ENCODE measurements at regions not wholly inside any gene's neighbourhood (a gene's known extent, or its start where the extent isn't known, plus 50 kb on each side); places are given as distances from the start of the nearest gene placed in this dataset.

DNA sequence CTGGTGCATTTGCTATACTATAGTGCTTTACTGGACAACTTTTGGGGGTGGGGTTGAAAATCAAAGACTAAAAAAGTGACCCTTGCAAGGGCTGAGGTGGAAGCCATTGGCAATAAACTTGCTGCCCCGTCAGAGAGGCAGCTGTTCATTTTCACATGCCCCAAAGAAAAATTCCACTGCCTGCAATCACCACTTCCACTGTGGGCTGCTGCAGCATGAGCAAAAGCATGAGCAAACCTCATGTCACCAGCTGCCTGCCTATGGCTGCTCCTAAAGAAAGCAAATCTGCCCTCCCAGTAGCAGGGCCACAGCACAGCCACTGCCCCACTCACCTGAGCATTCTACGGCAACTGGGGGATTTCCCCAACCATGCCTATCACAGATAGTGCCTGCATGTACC is 290.0 kb downstream of the PAX1 start:
- ChIA-PET CTCF (no interaction called here), POLR2A (no interaction called here)
- Histone ChIP-seq H3K27ac (ENCODE audit: low read depth, low read length) (no peak overlapping the region), H3K4me3 (ENCODE audit: low read depth, low read length) (no peak overlapping the region), H3K27me3 (ENCODE audit: control insufficient read depth, insufficient read depth, low read length) (no peaks in the 10 kb centered on the region), H3K9me3 (ENCODE audit: control insufficient read depth, insufficient read depth, low read length) (peaks cover 17% of the 10 kb centered on the region)
- TF ChIP-seq, protein P1, sequence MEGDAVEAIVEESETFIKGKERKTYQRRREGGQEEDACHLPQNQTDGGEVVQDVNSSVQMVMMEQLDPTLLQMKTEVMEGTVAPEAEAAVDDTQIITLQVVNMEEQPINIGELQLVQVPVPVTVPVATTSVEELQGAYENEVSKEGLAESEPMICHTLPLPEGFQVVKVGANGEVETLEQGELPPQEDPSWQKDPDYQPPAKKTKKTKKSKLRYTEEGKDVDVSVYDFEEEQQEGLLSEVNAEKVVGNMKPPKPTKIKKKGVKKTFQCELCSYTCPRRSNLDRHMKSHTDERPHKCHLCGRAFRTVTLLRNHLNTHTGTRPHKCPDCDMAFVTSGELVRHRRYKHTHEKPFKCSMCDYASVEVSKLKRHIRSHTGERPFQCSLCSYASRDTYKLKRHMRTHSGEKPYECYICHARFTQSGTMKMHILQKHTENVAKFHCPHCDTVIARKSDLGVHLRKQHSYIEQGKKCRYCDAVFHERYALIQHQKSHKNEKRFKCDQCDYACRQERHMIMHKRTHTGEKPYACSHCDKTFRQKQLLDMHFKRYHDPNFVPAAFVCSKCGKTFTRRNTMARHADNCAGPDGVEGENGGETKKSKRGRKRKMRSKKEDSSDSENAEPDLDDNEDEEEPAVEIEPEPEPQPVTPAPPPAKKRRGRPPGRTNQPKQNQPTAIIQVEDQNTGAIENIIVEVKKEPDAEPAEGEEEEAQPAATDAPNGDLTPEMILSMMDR (IDR thresholded peaks at IDR 0.05; ENCODE audit: low read depth, low read length) = no peak
- no peak for DNase-seq (ENCODE audit: low read depth, low spot score)

- DNase-seq (ENCODE audit: low read depth, low spot score) = no peak
- CTCF ChIA-PET = no interaction called here
- TF ChIP-seq, protein P1 (IDR thresholded peaks at IDR 0.05; ENCODE audit: low read depth, low read length) = no peak
- H3K27me3 ChIP-seq (ENCODE audit: control insufficient read depth, insufficient read depth, low read length) = no peaks in the 10 kb centered on the region
- H3K27ac ChIP-seq (ENCODE audit: low read depth, low read length) = no peak overlapping the region
- H3K4me3 ChIP-seq (ENCODE audit: low read depth, low read length) = no peak overlapping the region
- POLR2A ChIA-PET = no interaction called here
- peaks cover 17% of the 10 kb centered on the region for H3K9me3 ChIP-seq (ENCODE audit: control insufficient read depth, insufficient read depth, low read length)
Measured at GRCh38 chr20:21994203-21994602, 288.7 kb downstream of the PAX1 start.

- H3K27me3 ChIP-seq (ENCODE audit: control insufficient read depth, insufficient read depth, low read length) = no peaks in the 10 kb centered on the region
- peaks cover 28% of the 10 kb centered on the region for H3K9me3 ChIP-seq (ENCODE audit: control insufficient read depth, insufficient read depth, low read length)
- no peak overlapping the region for H3K27ac ChIP-seq (ENCODE audit: low read depth, low read length)
- ChIA-PET CTCF (no interaction called here), POLR2A (no interaction called here)
- DNase-seq (ENCODE audit: low read depth, low spot score) = no peak
- no peak overlapping the region for H3K4me3 ChIP-seq (ENCODE audit: low read depth, low read length)
- TF ChIP-seq, protein P1 (IDR thresholded peaks at IDR 0.05; ENCODE audit: low read depth, low read length) = no peak
Measured at GRCh38 chr20:21982559-21982958, 277.1 kb downstream of the PAX1 start.

- no peak for DNase-seq (ENCODE audit: low read depth, low spot score)
- CTCF ChIA-PET = no interaction called here
Measured at GRCh38 chr20:21981597-21982344, 276.3 kb downstream of the PAX1 start.

DNA sequence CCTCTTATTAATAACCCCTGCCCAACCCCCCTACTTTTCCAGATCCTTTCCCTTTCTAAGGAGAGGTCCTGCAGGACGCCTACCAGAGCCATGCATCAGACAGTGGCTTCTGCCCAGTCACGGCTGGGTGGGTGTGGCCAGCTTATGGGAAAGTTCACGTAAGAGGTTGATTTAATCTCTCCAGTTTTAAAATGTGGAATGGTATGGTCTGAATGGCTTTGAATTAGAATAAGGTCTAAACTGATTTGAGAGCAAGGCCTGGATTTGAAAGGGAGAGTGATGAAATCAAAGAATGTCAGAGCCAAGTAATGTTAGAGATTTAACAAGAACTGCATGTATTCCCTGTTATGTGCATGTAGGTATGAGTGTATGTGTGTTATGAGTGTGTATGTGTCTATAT is 275.7 kb downstream of the PAX1 start:
- no peak overlapping the region for H3K27ac ChIP-seq (ENCODE audit: low read depth, low read length)
- TF ChIP-seq, protein P1 (IDR thresholded peaks at IDR 0.05; ENCODE audit: low read depth, low read length) = no peak
- POLR2A ChIA-PET = no interaction called here
- CTCF ChIA-PET = no interaction called here
- no peak for DNase-seq (ENCODE audit: low read depth, low spot score)
- peaks cover 28% of the 10 kb centered on the region for H3K9me3 ChIP-seq (ENCODE audit: control insufficient read depth, insufficient read depth, low read length)
- no peak overlapping the region for H3K4me3 ChIP-seq (ENCODE audit: low read depth, low read length)
- H3K27me3 ChIP-seq (ENCODE audit: control insufficient read depth, insufficient read depth, low read length) = no peaks in the 10 kb centered on the region

More at GRCh38 chr20:21981597-21982344, 276.3 kb downstream of the PAX1 start:
- TF ChIP-seq, protein P1 (IDR thresholded peaks at IDR 0.05; ENCODE audit: low read depth, low read length) = no peak
- Histone ChIP-seq H3K4me3 (ENCODE audit: low read depth, low read length) (no peak overlapping the region), H3K27ac (ENCODE audit: low read depth, low read length) (no peak overlapping the region), H3K9me3 (ENCODE audit: control insufficient read depth, insufficient read depth, low read length) (peaks cover 28% of the 10 kb centered on the region), H3K27me3 (ENCODE audit: control insufficient read depth, insufficient read depth, low read length) (no peaks in the 10 kb centered on the region)
- POLR2A ChIA-PET = no interaction called here
